SKM-1 (cell line): ENCODE measurements at regions not wholly inside any gene's neighbourhood (a gene's known extent, or its start where the extent isn't known, plus 50 kb on each side); places are given as distances from the start of the nearest gene placed in this dataset.

Experiments
- DNase-seq: peaks from one replicate; lab custom pipeline; 2025; ENCODE audit not compliant: unreplicated experiment; lab: John Stamatoyannopoulos, UW

DNA sequence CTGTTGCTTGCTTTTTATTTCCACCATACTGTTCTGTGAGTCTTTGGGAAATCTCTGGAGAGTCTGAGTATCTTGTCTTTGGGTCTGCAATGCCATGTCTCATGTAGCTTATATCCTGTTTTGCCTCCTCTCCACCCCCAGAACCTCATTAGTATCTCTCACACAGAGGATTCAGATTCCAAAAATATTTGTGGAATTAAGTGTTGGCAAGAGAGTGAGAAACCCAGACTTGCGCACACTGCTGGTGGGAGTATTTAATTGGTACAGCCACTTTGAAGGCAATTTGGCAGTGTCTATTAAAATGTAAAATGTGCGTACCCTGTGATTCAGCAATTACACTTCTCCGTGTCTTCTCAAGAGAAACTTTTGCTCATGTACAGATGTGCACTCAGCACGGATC is 68.6 kb downstream of the ZNF621 start:
- DNase-seq: no peak

DNA sequence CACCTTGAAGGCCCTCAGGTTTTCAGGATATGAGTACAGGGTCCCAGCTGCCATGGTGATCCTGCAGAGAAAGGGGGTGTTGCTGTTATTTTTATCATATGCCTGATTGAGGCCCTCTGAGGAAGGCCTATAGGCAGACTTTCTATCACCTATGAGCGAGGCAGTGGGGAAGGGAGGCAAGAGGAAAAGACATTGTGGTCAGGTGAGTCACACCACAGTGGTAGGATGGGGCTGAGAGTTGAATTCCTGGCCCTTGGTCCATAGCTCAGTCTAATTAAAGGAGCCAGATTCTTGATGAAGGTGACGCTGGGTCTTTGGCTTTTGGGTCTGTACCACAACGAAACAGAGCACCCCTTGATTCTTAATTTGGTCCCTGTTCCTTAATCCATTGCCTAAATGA is 72.7 kb downstream of the ZNF621 start:
- DNase-seq: no peak

DNA sequence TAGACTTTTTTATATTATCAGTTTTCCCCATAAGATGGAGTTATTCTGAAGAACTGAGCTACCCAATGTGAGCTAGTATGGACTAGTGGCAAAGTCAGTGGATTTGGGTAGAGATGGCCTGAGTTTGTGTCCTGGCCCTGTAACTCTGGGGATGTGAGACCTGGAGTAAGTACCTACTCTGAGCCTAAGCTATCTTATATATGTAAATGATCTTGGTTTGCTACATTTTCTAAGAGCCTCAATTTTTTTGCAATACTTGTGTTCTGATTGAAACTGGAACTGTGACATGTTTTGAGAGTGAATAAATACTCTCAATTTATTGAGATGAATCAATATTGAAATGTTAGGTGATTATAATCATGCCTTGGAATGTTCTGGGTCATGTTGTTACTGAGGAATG is 73.6 kb downstream of the ZNF621 start:
- no peak for DNase-seq

DNA sequence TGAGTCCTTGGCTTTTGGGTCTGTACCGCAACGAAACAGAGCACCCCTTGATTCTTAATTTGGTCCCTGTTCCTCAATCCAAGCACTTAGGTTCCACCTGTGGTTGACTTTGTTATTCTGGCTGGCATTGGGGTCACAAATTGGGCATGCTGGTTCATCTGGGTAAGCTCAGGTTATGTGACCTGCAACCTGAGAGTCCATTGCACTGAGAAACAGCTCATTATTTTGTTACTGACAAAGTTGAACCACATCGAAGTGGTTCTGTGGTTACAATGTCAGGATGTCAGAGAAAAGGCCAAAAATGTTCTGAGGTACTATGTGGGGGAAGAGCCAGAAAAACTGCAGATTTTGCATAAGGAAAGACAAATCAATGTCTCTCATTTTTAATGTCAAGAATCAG is 74.2 kb downstream of the ZNF621 start:
- DNase-seq: no peak

DNA sequence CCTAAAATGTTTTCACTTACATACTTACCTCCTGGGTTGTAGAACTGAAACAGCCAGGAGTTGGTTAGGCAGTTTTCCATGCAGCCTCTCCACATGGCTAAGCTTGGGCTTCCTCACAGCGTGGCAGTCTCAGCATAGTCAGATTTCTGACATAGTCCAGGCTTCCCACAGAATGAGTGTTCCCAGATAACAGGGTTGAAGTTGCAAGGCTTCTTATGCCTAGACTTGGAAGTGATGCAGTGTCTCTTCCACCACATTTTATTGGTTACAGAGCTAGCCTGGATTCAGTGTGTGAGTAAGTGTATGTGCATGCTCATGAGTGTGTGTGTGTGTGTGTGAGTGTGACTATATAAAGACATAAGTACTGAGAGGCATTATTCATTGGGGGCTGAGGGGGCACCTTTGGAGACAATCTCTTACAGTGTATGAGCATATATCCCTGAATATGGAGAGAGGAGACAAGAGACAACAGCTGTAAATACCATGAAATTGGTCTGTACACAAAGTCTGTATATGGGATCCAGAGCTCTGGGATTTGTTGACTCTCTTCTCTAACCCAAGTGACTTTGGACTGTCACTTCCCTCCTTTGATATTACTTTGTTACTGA is 78.1 kb downstream of the ZNF621 start:
- no peak for DNase-seq

DNA sequence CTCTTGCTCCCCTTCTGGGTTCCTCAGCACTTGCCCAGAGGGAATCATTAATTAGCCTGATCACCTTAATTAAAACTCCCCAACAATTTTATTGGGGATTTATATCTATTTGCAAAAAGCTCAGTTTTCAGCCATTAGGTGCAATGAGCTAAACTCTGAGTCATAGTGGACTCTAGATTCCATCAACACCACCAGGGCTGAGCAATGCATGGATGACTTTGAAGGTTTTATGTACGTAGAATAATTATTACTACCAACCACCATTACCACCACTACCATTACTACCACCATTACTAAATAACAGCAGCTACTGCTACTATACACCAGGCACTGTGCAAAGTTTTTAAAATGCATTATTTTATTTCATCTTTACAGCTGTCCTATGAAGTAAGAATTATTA is 81.2 kb downstream of the ZNF621 start:
- no peak for DNase-seq

DNA sequence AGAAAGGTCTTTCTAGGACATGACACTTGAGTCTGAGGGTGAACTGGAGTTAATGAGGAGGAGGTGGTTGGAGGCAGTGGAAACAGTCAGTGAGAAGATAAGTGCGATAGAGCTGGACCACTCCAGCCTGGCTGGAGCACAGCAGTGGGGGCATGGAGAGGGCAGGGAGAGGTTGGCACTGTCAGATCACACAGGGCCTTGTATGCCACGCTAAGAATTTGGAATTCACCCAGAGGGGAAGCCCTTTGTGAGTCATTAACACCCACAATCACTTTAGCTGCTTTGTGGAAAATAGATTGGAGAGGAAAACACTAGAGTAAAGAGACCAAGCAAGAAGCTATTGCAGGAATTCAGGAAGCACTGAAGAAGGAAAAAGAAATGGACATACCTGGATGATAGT is 83.3 kb downstream of the ZNF621 start:
- no peak for DNase-seq

DNA sequence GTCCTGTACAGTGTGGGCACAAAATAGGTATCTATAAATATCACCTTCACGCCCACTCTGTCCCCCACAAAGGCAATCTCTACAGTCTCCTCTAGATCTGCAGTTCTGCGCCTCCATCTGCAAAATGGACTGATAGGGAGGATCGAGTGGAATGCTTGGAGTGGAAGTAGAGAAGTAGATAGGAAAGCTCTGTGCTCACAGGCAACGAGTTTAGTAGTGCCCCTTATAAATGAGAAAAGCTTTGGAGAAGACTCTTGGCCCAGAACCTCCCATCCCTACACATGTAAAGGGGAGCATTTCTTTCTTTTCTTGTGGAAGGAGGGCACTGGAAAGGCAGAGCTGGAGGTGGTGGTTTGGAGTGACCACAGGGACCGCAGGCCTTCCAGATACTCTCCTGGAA is 88.5 kb downstream of the ZNF621 start:
- no peak for DNase-seq

DNA sequence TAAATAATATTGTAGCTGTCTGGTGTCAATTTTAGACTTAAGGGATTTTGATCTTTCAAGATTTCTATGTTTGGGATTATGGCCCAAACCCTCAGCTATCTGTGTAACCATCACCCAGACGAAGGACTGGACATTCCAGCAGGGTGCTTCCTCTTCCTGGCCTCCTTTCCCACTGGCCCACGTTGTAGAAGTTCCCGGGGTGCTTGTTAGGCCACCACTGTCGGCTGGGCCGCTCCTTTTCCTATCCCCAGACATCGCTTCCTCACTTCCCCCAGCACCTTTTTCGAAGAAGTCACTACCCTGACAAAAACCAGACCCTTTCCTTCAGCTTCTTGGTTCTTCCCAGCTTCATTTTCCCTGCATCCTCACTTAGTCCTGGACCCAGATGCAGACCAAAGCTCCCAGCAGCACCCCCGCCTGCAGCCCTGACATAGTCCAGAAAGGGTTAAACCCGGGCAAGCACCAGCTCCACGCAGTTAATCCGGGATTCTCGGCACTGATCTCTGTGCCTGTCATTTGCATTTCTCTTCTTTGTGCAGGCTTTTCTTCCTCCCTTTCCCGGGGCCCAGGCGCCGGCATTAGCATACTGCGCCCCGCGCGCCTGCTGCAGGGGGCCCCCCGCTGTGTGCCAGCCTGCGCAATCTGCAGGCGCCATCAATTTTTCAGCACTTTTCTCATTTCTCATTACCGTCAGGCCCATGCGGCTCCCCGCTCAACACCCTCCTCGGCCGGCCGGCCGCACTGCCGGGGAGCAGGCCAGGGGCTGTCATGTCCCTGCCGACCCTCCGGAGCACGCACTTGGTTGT is 90.6 kb downstream of the ZNF621 start:
- no peak for DNase-seq

DNA sequence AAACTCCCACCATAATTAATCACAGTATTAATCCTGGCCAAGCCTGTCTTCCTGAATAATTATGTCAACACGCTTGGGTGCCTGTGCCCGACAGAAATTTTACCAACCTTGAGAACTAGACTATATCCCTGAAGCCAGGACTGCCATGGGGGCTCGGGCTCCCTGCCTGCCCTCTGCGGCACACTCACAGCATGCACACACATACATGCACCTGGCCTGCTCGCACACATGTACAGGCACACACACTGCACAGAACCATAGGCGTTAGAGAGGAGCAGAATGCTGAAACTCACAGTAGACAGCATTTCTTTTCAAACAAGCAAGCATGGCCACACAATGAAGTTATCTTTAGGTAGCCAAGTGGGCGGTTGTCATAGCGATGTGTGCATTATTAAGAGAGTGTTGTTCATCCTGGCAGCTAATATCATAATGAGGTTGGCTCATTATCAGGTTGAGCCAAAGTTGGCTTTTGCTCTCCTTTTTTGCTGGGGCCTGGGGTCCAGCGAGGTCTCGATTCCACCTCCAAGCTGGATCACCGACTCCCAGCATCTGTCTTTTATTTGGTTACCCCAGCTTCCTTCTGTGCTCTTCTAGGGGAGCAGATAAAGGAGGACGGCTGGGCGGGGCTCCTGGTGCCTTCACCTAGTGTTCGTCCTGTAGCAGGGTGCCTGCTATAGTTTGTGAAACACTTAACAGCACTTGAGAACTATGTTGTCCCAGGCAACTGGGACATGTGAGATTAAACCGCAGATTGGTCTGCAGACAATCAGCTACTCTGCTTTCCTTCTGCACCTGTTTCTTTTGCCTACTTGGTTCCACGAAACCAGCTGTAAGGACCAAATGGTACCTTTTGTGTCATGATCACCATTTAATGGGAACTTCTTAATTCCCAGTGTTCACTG is 91.4 kb downstream of the ZNF621 start:
- DNase-seq: no peak

DNA sequence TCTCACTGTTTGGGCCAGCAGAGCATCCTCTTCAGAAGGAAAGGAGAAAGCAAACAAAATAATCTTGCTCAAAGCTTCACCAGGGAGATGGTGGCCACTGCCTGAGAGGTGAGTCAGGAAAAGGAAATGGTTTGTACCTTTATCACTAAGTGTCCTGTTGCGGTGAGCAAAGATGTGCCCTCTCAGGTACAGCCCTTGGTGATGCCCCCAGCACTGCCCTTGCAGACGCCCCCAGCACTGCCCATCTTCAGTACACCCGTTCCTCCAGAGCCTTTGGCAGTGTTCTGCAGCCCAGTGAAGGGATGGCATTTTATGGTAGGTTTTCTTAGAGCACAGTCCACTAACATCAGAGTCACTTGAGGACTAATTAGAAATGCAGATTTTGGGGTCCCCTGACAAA is 92.3 kb downstream of the ZNF621 start:
- DNase-seq: no peak

DNA sequence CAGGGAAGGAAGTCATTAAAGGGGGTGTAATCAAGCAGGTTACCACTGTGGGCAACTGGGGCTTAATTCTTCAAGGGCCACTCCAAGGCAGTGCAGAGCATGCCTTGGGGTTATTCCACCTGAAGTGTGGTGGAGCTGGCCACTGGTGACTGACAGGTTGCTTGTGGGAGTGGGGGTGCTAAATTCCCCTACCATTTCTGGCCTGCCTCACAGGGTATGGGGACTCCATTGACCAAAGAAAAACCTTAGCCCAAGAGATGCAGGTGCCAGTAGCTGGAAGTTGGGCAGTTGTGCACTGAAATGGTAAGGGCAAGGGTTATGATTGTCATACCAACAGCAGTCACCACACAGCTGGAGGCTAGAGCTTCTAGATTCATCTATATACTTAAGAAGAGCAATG is 93.4 kb downstream of the ZNF621 start:
- no peak for DNase-seq

DNA sequence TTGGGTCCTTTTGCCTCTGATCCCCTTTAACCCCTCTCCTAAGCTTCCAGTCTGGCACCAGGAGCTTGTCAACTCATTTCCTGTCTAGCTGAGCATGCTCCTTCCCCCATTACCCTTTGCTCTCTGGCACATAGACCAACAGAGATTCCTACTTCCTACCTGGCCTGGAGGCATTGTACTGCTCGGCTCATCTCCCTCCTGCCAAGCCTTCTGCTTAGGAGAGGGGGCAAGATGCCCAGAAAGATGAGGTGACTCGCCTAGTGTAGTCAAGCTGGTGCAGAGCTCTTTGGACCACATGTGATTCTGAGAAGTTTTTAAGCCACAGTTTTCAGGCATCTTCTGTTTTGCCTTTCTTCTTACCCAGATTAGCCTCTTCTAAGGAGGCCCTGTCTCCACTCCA is 95.4 kb downstream of the ZNF621 start:
- DNase-seq: no peak

DNA sequence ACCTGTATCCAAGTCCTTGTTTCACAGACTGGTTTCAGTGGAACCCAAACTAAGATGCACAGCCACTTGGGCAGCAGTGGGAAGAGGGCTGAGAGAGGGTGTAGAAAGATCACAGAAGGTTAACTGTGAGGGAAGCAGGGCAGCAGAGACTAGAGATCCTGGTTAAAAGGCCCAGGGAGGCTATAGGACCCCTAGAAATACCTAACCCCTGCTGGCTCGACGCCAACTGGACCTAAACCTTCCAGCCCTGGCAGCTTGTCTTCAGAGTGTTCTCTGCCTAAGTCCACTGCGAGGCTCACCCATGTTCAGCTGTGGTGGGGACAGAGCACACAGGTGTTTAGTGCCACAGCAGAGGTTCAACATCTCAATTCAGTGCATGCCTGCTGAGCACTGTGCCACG is 96.5 kb downstream of the ZNF621 start:
- DNase-seq: no peak

DNA sequence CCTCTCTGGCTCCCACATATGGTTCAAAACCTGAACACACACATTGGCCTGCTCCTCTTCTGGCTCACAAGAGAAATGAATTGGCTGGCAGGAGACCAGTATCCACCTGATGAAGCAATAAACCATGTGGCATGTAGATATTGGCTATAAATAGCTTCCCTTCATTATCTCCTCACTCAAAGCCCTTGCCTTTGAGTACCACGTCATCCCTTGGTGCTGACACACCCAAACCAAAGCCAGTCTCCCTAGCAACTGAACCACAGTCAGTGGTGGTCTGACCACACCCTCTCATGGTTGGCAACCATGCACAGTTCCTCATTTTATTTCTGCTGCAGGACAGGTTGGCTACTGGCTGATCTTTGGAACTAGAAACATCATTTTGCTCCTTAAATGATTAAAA is 98.8 kb downstream of the ZNF621 start:
- DNase-seq: peak; percentile 95

DNA sequence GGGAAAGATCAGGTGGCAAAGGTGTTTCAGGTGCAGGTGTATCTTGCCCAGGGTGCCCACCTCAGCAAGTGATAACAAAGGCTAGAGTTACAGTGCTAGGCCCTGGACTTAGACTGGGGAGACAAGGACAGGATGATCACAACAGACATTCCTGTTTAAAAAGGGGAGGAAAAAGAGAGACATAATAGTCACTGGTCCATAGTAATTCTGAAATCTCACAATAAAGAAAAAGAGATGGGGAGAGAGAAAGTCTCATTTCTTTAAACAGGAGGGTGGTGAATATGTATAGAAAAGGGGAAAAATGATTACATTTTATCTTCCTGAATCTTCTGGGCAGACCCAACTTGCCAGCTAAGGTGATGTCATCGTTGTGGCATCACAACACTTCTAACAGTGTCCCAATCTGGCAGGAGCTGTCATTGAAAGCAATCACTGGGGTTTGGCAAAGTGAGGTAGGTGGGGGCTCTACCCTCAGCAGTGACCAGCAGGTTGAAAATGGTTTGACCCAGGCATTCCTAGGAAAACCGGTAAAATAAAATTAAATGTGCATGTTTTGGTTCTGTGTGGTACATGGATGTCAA is 99.5 kb downstream of the ZNF621 start:
- DNase-seq: no peak

DNA sequence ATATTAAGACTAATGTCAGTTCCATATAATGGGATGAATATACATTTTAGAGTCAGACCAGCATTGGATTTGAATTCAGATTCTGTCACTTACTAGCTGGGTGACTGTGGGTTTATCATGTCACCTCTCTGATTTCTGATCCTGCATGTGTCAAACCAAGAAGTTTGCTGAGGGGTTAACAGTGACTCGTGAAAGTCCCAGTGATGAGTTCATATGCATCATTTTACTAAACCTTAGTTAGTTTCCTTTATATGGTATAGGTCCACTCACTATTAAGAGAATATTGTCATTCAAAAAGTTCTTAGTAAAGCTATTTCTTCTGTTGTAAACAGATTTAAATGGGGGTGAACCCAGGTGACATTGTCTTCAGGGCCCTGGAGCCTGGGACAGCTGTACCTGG is 102.3 kb downstream of the ZNF621 start:
- no peak for DNase-seq

DNA sequence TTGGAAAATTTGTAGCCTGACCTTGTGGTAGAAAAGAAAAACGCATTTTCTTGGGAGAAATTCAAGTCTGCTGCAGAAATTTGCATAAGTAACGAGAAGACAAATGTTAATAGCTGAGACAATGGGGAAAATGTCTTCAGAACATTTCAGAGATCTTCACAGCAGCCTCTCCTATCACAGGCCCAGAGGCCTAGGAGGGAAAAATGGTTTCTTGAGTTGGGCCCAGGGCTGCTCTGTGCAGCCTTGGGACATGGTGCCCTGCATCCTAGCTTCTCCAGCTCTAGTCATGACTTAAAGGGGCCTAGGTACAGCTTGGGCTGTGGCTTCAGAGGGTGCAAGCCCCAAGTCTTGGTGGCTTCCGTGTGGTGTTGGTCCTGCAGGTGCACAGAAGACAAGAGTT is 104.2 kb downstream of the ZNF621 start:
- DNase-seq: no peak

DNA sequence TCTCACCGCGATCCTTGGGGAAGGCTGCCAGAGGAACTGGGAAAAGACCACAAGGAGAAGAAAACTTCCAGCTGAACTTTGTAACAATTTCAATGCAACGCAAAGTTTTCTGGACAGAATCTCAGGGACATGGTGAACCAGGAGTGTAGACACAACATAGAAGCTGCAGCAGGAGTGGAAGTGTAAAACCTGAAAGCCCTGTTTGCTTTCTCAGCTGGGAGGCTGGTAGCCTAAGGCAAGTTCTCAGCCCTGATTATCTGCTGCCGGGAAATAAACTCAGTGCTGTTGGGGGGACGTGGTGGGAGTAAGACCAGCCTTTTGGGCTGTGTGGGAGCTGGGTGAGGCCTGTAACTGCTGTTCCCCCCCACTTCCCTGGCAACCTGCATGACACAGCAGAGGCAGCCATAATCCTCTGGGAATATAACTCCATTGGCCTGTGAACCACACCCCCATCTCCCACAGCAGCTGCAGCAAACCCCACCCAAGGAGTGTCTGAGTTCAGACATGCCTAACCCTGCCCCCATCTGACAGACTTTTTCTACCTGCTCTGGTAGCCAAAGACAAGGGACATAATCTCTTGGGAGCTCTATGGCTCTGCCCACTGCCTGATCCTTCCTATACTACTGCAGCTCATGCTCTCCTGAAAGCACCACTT is 106.7 kb downstream of the ZNF621 start:
- no peak for DNase-seq

DNA sequence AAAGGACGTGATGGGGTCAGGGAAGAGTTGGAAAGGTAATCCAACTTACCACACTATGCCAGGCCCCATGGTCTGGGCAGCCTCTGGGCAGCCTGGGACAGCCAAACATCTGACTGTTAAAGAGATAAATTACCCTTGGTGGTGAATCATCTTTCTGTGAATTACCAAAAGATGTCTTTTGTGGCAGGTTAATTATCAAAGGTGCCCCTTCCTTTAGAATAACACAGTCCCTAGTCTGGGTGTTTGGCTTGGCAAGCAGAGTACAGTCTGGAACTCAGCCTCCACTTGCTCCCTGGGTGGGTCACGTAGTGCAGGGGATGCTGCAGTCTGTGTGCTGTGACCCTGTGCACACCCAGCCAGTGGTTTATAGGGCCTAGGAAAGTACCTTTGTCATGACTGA is 113.1 kb downstream of the ZNF621 start:
- DNase-seq: no peak

DNA sequence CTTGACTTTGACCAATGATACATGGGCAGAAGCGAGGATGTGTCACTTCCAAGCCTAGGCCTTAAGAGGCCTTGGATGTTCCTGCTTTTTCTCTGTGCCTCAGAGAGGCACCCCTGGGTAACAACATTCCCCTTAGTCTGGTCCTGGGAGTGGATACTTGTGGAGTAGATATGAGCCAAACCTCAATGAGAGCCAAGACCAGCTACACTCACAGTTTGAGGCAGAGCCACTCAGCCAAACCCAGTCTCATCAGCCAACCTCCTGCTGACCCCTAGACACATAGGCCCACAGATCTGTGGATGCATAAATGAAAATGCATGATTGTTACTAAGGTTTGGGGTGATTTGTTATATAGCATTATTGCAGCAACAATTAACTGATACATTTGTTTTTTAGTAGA is 114.2 kb downstream of the ZNF621 start:
- DNase-seq: no peak
